ENCODE measurements at regions not wholly inside any gene's neighbourhood (a gene's known extent, or its start where the extent isn't known, plus 50 kb on each side); places are given as distances from the start of the nearest gene placed in this dataset.

DNA sequence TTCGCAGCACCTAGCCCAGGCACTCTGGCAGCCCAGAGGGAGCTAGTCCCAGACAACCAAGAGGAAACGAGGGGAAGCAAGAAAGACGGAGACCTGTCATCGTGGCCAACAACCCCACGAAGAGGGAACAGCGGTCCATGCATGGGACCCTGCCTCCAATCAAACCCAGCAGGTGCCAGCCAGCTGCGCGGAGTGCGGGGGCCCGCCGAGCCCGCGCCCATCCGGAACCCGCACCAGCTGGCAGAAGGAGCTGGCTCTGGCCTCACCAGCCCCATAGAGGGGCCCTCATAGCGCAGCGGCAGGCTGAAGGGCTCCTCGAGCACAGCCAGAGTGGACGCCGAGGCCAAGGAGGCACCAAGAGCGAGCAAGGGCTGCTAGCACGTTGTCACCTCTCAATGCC is 332.4 kb upstream of the MAGEB18 start:
- no peak overlapping the region for H3K4me3 ChIP-seq (ENCODE audit: low read depth, low read length)
- TF ChIP-seq, protein P1, sequence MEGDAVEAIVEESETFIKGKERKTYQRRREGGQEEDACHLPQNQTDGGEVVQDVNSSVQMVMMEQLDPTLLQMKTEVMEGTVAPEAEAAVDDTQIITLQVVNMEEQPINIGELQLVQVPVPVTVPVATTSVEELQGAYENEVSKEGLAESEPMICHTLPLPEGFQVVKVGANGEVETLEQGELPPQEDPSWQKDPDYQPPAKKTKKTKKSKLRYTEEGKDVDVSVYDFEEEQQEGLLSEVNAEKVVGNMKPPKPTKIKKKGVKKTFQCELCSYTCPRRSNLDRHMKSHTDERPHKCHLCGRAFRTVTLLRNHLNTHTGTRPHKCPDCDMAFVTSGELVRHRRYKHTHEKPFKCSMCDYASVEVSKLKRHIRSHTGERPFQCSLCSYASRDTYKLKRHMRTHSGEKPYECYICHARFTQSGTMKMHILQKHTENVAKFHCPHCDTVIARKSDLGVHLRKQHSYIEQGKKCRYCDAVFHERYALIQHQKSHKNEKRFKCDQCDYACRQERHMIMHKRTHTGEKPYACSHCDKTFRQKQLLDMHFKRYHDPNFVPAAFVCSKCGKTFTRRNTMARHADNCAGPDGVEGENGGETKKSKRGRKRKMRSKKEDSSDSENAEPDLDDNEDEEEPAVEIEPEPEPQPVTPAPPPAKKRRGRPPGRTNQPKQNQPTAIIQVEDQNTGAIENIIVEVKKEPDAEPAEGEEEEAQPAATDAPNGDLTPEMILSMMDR (IDR thresholded peaks at IDR 0.05; ENCODE audit: insufficient read depth, low read length), result no peak
- DNase-seq (ENCODE audit: low read depth), result no peak

DNA sequence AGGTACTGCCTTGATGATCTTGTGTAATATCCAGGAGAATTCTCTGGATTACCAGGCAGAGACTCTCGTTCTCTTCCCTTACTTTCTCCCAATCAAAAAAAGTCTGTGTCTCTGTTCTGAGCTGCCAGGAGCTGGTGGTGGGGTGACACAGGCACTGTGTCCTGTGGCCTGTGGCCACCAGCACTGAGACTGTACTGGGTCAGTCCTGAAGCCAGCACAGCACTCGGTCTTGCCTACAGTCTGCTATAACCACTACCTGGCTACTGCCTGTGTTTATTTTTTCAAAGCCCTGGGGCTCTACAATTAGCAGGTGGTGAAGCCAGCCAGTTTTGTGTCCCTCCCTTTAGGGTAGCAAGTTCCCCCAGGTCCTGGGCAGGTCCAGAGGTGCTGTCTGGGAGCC is 331.1 kb upstream of the MAGEB18 start:
- DNase-seq (ENCODE audit: low read depth), result no peak
- no peak overlapping the region for H3K4me3 ChIP-seq (ENCODE audit: low read depth, low read length)
- TF ChIP-seq, protein P1 (IDR thresholded peaks at IDR 0.05; ENCODE audit: insufficient read depth, low read length), result no peak

DNA sequence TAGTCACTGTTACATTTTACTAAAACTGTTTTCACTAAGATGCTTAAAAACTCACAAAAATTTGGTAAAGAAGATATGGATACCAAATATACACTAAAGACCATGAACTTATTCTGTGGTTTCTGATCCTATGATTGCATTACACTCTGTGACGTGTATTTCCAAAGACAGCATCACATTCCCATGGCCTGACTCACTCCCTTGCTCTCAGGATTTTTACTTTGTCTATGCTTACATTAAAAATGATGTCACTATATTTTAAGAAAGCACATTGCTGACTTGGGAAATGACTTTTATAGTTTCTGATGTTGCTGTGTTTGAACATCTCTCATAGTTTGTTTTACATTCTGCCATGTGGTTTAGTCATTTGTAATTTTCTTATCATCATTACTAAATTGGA is 327.9 kb upstream of the MAGEB18 start:
- no peak overlapping the region for H3K4me3 ChIP-seq (ENCODE audit: low read depth, low read length)
- TF ChIP-seq, protein P1 (IDR thresholded peaks at IDR 0.05; ENCODE audit: insufficient read depth, low read length), result no peak
- peak; percentile 55 for DNase-seq (ENCODE audit: low read depth)

DNA sequence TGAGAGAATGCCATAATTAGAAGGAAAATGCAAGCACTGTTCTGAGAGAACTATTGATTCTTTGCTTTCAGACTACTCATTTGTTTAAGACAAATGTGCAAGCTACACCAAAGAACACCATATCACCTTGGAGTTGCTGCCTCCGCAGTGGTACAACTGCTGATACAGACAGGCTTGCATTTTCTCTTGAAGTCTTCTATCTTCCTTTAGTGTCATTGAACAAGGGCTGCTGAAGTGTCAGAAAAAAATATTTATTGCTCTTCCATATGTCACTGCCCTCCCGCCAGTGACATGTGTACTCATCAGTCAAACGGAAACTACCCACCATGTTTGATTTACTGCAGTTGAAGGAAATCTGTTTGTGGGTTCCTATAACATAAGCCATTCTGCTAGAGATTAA is 318.3 kb upstream of the MAGEB18 start:
- TF ChIP-seq, protein P1 (IDR thresholded peaks at IDR 0.05; ENCODE audit: insufficient read depth, low read length), result no peak
- DNase-seq (ENCODE audit: low read depth), result no peak
- H3K4me3 ChIP-seq (ENCODE audit: low read depth, low read length), result no peak overlapping the region

DNA sequence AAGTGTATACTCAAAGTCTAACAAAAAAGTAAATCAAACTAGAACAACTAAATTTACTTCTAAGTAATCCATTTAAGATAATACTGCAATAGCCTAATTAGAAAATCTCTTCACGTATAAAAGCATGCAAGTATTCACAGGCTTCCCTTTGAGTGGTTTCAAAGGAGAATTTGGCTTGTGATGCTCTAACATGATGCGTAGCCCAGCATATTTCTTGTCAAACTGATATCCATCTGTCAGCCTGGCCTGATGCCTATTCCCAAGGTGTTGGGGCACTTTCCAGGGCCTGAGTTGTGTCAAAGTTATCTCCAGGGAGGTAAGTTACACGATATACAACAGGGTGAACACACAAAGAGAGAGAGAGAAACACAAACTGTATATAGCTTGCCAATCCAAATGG is 287.0 kb upstream of the MAGEB18 start:
- DNase-seq (ENCODE audit: low read depth), result no peak
- TF ChIP-seq, protein P1 (IDR thresholded peaks at IDR 0.05; ENCODE audit: insufficient read depth, low read length), result no peak

DNA sequence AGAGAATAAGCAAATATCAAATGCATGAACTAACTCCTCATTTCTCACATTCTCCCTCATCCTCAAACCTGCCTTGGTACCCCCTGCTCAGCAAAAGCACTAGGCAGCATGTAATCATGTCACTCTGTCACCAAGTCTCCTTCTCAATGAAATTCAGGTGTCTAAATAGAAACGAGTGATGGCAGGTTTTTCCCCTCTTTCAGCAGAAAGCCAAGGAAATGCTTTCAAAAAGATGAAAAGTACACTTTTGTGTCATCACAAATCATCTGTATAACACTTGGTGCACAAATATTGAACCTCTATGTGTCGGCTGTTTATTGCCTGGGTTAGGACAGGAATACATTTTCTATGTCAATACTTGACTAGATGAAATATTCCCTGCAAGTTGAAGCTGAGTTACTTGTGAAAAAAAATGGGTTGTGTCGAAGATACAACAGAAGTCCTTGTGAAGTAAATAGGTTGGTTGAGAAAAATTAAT is 285.1 kb upstream of the MAGEB18 start:
- H3K4me3 ChIP-seq (ENCODE audit: low read depth, low read length), result no peak overlapping the region
- DNase-seq (ENCODE audit: low read depth), result no peak
- TF ChIP-seq, protein P1 (IDR thresholded peaks at IDR 0.05; ENCODE audit: insufficient read depth, low read length), result no peak

More for the DNA sequence above, 287.0 kb upstream of the MAGEB18 start:
- no peak overlapping the region for H3K4me3 ChIP-seq (ENCODE audit: low read depth, low read length)

DNA sequence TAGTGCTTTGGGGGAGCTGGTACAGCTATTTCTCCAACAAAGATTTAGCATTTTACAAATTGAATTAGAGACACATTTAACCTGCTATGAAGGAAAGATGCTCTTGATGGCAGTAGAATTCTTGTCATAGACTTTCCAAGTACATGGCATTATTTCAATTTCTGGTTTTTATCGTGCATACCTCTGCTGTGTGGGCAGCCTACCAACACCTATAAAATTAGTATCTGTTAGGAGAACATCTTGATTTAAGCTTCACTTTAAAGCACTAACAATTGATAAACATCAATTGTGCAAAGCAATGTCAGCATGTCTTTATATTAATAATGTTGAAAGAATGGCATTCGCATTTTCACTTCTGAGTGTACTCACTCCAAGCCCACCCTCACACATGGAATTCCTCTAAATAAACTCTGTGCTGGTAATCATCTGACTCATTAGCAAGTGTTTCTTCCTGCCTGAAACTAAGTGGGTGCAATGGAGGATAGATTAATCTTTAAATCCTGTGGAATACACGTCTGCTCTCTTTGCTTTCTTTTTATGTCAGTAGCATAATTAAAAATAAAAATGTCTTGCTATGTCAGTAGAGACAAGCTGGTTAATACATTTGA is 279.8 kb upstream of the MAGEB18 start:
- peak; percentile 42 for DNase-seq (ENCODE audit: low read depth)
- TF ChIP-seq, protein P1 (IDR thresholded peaks at IDR 0.05; ENCODE audit: insufficient read depth, low read length), result no peak
- H3K4me3 ChIP-seq (ENCODE audit: low read depth, low read length), result no peak overlapping the region

All from fibroblast of the aortic adventitia (primary cell).